Esophagus muscularis mucosa (tissue), 4 donors: ENCODE measurements at regions not wholly inside any gene's neighbourhood (a gene's known extent, or its start where the extent isn't known, plus 50 kb on each side); places are given as distances from the start of the nearest gene placed in this dataset.
A peak's percentile ranks its signal among the peaks of the same experiment; 100 is the strongest.

Experiments
- DNase-seq: peaks from one replicate; pipeline ENCODE4 v3.0.0-alpha.2; 2017; ENCODE audit errors: extremely low spot score
- H3K27ac ChIP-seq, 4 donors: fragments of 200-600 bp; sonication (generic); replicated peaks in 1 of 4; 1 replicate in 3 of 4; 2 replicates in 1 of 4; pipeline ENCODE4 v1.5.1; 2016 to 2019; ENCODE audit warnings: mild to moderate bottlenecking in 1 of 4
- H3K27me3 ChIP-seq, 4 donors: fragments of 200-600 bp; sonication (generic); one replicate each; pipeline versions ENCODE4 v1.5.1 to v1.6.0; 2016 to 2019
- H3K36me3 ChIP-seq, 4 donors: fragments of 200-600 bp; sonication (generic); one replicate each; pipeline ENCODE4 v1.5.1; 2016 to 2019
- H3K4me1 ChIP-seq, 4 donors: fragments of 200-600 bp; sonication (generic); one replicate each; pipeline ENCODE4 v1.5.1; 2016 to 2019
- H3K4me3 ChIP-seq, 4 donors: fragments of 200-600 bp; sonication (generic); 1 replicate in 2 of 4; 2 replicates in 2 of 4; pipeline ENCODE4 v1.5.1; 2016 to 2019; ENCODE audit warnings: mild to moderate bottlenecking in 4 of 4, moderate library complexity in 1 of 4
- H3K9me3 ChIP-seq, 4 donors: fragments of 200-600 bp; sonication (generic); 1 replicate in 3 of 4; 2 replicates in 1 of 4; pipeline ENCODE4 v1.5.1; 2016 to 2019
- CTCF ChIP-seq, 3 experiments: fragments of 200-600 bp in 2 of 3; fragments of 450-650 bp in 1 of 3; sonication (generic) in 2 of 3; IDR thresholded peaks; one replicate each; pipeline ENCODE4 v1.5.1; 2017 to 2019; ENCODE audit warnings: antibody characterized with exemption in 3 of 3, mild to moderate bottlenecking in 2 of 3, moderate library complexity in 1 of 3
- EP300 ChIP-seq: sonication (generic); formaldehyde crosslinking; IDR thresholded peaks from one replicate; pipeline ENCODE4 v1.6.1; 2017; ENCODE audit warnings: antibody characterized with exemption
- POLR2A ChIP-seq: fragments of 450-650 bp; IDR thresholded peaks from one replicate; pipeline ENCODE4 v1.6.1; 2017; ENCODE audit warnings: antibody characterized with exemption, moderate library complexity, mild to moderate bottlenecking, low read depth
- POLR2AphosphoS5 ChIP-seq, 2 donors: sonication (generic); formaldehyde crosslinking; IDR thresholded peaks; one replicate each; pipeline ENCODE4 v1.6.1; 2017; ENCODE audit warnings: antibody characterized with exemption in 2 of 2
- WGBS: methylation state at CpG from one replicate; pipeline ENCODE4 v1.1.5; 2018; 5-methylcytosine and 5-hydroxymethylcytosine counted together
- intact Hi-C: fragments of 100-400 bp; cut with DNase I; formaldehyde crosslinking; loops from one replicate; pipeline ENCODE4 v1.15.1; 2023

- no peaks in the 10 kb centered on the region for H3K9me3 ChIP-seq
- intact Hi-C loops = loop anchor here (5.0 to 10.0 kb wide), 4 partner anchors 54 to 969 kb away; no protein-coding TSS in a partner anchor
- 61% methylated on average over 5 of the region's 5 CpGs for WGBS
Observed at GRCh38 chr4:138090918-138091676, 151.1 kb downstream of the SLC7A11 start.

GRCh38 chr4:138090150-138090917 is 151.8 kb downstream of the SLC7A11 start:
- intact Hi-C loops = loop anchor here (5.0 to 10.0 kb wide), 4 partner anchors 53 to 968 kb away; no protein-coding TSS in a partner anchor
- WGBS = 18% methylated on average over 17 of the region's 17 CpGs
- H3K36me3 ChIP-seq = no peaks in the 10 kb centered on the region
- peak overlapping the region; percentile 29 to 47 (median 34) for H3K4me3 ChIP-seq
- H3K4me1 ChIP-seq = peaks cover 7 to 29% (median 16%) of the 10 kb centered on the region in 4 donors
- no peak overlapping the region for H3K27ac ChIP-seq
- peak; percentile 69 to 86 (median 84) for TF ChIP-seq CTCF (IDR thresholded peaks at IDR 0.05)
- no peak for TF ChIP-seq EP300
- no peak for TF ChIP-seq POLR2A
- no peak for TF ChIP-seq POLR2AphosphoS5 (IDR thresholded peaks at IDR 0.05)
- DNase-seq = no peak
- H3K27me3 ChIP-seq = no peaks in the 10 kb centered on the region
- no peaks in the 10 kb centered on the region for H3K9me3 ChIP-seq

More at GRCh38 chr4:138090918-138091676, 151.1 kb downstream of the SLC7A11 start:
- no peak for DNase-seq
- TF ChIP-seq CTCF (IDR thresholded peaks at IDR 0.05) (no peak), POLR2A (no peak), POLR2AphosphoS5 (IDR thresholded peaks at IDR 0.05) (no peak), EP300 (no peak)
- Histone ChIP-seq H3K27ac (no peak overlapping the region), H3K27me3 (no peaks in the 10 kb centered on the region), H3K4me1 (peaks cover 7 to 24% (median 16%) of the 10 kb centered on the region in 4 donors), H3K4me3 (no peak overlapping the region), H3K36me3 (no peaks in the 10 kb centered on the region)

GRCh38 chr4:138088449-138089208 is 153.5 kb downstream of the SLC7A11 start:
- intact Hi-C loops = no loop called here
- H3K4me3 ChIP-seq = no peak overlapping the region
- no peaks in the 10 kb centered on the region for H3K36me3 ChIP-seq
- H3K27me3 ChIP-seq = no peaks in the 10 kb centered on the region
- WGBS = 98% methylated on average over 56 of the region's 67 CpGs
- DNase-seq = no peak
- TF ChIP-seq EP300 = no peak
- no peak for TF ChIP-seq POLR2A
- TF ChIP-seq CTCF (IDR thresholded peaks at IDR 0.05) = no peak
- TF ChIP-seq POLR2AphosphoS5 (IDR thresholded peaks at IDR 0.05) = no peak
- no peaks in the 10 kb centered on the region for H3K9me3 ChIP-seq
- H3K27ac ChIP-seq = no peak overlapping the region
- peaks cover 7 to 29% (median 16%) of the 10 kb centered on the region in 4 donors for H3K4me1 ChIP-seq

GRCh38 chr4:138087066-138087719 is 155.0 kb downstream of the SLC7A11 start:
- H3K27me3 ChIP-seq = no peaks in the 10 kb centered on the region
- intact Hi-C loops = no loop called here
- no peak overlapping the region for H3K4me3 ChIP-seq
- TF ChIP-seq EP300 (no peak), POLR2AphosphoS5 (IDR thresholded peaks at IDR 0.05) (no peak), CTCF (IDR thresholded peaks at IDR 0.05) (no peak), POLR2A (no peak)
- H3K4me1 ChIP-seq = peaks cover 7 to 29% (median 16%) of the 10 kb centered on the region in 4 donors
- no peaks in the 10 kb centered on the region for H3K36me3 ChIP-seq
- peak overlapping the region in 2 of 4 donors; percentile 3 to 15 for H3K27ac ChIP-seq
- no peak for DNase-seq
- 49% methylated on average over 4 of the region's 4 CpGs for WGBS
- H3K9me3 ChIP-seq = no peaks in the 10 kb centered on the region
